ENCODE measurements at regions not wholly inside any gene's neighbourhood (a gene's known extent, or its start where the extent isn't known, plus 50 kb on each side); places are given as distances from the start of the nearest gene placed in this dataset.

DNA sequence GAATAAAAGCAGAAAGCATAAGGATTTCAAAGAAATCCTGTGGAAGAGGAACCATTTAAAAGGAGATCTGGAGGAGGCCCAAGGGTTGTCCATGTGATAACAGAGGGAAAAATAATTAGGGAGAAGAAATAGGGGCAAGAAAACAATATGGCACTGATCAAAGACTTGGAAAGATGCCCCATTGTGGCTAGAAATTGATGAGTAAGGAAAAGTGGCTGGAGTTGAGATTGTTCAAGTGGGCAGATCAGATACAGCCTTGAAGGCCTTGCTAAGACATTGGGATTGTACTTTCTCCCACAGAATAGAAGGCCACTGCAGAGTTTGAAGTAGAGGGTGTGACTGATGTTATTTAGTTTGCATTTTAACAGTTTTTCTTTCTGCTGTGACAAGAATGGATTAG is 213.3 kb downstream of the CBLN4 start:
- TF ChIP-seq, protein P1, sequence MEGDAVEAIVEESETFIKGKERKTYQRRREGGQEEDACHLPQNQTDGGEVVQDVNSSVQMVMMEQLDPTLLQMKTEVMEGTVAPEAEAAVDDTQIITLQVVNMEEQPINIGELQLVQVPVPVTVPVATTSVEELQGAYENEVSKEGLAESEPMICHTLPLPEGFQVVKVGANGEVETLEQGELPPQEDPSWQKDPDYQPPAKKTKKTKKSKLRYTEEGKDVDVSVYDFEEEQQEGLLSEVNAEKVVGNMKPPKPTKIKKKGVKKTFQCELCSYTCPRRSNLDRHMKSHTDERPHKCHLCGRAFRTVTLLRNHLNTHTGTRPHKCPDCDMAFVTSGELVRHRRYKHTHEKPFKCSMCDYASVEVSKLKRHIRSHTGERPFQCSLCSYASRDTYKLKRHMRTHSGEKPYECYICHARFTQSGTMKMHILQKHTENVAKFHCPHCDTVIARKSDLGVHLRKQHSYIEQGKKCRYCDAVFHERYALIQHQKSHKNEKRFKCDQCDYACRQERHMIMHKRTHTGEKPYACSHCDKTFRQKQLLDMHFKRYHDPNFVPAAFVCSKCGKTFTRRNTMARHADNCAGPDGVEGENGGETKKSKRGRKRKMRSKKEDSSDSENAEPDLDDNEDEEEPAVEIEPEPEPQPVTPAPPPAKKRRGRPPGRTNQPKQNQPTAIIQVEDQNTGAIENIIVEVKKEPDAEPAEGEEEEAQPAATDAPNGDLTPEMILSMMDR (IDR thresholded peaks at IDR 0.05), result no peak
- no peak for TF ChIP-seq POLR2A (IDR thresholded peaks at IDR 0.05)
- no peak for TF ChIP-seq EP300 (IDR thresholded peaks at IDR 0.05)
